CD4-positive, alpha-beta T cell treated with Interferon alpha-2 for 1 hour (primary cell): ENCODE measurements at regions not wholly inside any gene's neighbourhood (a gene's known extent, or its start where the extent isn't known, plus 50 kb on each side); places are given as distances from the start of the nearest gene placed in this dataset.

Source experiments
- DNase-seq, 2 donors: peaks; one replicate each; pipeline ENCODE4 v3.0.0-alpha.2; 2020 to 2022

GRCh38 chr2:5102823-5103222 is 589.4 kb upstream of the SOX11 start:
- no peak for DNase-seq

GRCh38 chr2:5111581-5111980 is 580.6 kb upstream of the SOX11 start:
- DNase-seq = no peak

DNA sequence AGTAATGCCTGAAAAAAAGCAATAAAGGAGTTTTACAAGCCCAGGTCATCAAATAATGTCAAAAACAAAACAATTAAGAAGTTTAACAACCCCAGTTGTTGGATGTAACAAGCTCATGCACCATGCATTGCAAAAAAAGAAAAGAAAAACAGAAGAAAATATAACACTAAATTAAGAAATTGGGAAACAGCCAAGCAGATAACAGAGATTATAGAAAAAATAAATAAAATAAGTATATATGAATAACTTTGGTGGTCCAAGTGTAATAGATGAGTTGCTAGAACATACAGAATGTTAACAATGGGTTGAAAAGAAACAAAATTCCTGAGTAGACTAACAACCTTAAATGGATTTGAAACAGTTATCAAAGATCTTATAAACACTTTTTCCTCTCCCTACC is 573.1 kb upstream of the SOX11 start:
- DNase-seq = no peak

DNA sequence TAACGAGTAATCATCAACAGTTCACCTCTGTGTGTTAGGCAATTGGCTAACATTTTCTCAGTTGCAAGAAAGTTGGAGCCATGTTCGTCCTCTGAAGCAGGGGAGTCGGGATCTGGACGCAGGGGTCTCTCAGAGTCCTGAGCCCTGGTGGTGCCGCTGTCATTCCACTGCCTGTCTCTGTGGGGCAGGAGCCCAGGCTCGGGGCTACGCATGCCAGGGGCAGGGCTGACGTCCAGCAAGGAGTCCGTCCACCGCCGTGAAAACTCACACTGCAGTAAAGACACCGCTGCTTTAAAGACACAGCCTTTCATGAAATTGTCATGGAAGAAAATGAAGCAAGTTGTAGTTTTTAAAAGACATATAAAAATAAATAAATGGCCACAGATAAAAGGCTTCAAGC is 571.1 kb upstream of the SOX11 start:
- DNase-seq = no peak

GRCh38 chr2:5121642-5122041 is 570.5 kb upstream of the SOX11 start:
- no peak for DNase-seq

GRCh38 chr2:5123582-5124196 is 568.5 kb upstream of the SOX11 start:
- no peak for DNase-seq

DNA sequence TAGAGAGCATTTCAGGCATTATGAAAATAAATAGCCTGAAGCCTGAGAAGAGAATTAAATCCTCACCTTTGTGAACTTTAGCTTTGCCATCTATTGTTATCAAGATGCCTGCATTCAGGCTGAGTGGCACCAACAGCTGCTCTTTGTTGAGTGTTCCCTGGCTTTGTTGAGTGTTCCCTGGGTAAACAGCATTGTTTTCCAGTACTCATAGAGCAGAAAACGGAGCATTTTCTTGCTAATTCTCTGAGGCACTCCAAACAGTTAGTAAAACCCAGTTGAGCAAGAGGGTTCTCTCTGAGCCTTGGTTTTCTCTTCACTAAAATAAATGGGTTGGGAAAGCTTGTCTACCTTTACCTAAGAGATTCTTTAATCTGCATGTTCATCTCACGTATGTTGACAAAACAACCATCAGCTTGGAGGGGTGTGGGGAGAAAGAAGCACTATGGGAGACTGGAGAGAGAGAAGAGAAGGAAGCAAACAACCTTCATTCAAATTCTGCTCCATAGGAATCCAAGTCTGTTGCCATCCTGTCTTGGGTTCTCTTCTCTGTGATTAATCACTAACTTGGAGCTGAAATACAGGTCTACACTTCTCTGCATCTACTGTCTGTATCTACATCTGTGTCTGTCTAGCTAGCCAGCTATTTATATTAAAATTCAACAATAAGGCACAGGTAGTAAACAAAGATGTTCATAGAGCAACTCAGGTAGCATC is 567.0 kb upstream of the SOX11 start:
- no peak for DNase-seq

- DNase-seq = no peak
Measured at GRCh38 chr2:5132281-5132680, 559.9 kb upstream of the SOX11 start.

DNA sequence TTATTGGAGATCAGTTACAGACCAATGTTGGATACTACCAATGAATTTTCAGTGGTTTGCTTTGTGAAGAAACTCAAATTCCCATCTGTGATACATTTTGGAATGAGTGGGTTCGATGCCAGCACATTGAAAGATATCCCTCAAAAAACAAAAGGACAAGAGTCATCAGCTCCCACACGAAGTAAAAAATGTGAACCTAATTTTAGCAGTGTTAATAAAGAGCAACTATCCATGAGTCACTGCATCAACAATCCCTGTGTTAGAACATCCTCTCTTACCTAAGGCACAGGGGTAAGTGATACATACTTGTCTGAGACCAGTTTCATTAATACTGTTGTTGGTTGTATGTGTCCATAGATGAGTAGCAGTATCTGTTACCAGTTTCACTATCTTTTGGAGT is 551.8 kb upstream of the SOX11 start:
- no peak for DNase-seq

- no peak for DNase-seq
Measured at GRCh38 chr2:5144159-5144558, 548.0 kb upstream of the SOX11 start.

DNA sequence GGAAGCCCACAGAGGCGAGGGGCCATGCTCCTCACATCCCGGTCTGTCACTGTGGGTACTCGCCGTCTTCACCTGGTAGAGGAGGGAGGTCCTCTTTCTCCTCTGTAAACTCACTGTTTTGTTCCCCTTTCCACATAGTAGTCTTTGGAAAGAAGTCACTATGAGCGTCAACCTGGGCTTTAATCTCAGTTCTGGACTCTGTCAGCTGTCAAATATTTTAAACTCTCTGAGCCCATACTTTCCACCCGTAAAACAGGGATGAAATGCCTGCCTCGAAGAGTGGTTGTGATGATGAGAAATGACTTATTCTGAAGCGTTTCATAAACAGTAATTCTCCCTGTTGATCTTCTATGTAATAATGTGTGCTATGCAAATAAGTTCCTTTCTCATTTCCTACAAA is 547.1 kb upstream of the SOX11 start:
- DNase-seq = no peak

GRCh38 chr2:5145801-5146200 is 546.4 kb upstream of the SOX11 start:
- no peak for DNase-seq

DNA sequence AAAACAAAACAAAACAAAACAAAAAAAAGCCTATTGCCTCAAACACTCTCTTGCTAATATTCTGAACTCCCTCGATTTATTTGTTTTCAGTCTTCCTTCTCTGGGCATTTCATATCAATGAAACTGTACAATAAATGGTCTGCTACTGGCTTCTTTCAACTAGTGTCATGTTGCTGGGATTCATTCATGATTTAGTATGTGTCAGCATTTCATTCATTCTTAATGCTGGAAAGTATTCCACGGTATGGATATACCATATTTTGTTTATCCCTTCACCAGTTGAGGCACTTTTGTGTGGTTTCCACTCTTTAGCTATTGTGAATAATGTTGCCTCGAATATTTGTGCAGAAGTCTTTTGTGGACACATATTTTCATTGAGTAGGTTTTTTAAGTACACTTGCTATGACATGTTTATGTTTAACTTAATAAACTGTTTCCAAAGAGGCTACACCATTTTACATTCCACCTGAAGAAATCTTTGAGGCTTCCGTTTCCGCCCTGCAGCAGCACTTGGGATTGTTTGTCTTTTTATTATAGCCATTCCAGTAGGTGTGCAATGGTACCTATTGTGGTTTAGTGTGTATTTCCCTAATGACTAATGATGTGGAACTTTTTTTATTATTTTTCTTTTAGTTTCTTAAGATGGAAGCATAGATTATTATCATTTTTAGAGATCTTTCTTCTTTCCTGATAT is 543.6 kb upstream of the SOX11 start:
- no peak for DNase-seq

DNA sequence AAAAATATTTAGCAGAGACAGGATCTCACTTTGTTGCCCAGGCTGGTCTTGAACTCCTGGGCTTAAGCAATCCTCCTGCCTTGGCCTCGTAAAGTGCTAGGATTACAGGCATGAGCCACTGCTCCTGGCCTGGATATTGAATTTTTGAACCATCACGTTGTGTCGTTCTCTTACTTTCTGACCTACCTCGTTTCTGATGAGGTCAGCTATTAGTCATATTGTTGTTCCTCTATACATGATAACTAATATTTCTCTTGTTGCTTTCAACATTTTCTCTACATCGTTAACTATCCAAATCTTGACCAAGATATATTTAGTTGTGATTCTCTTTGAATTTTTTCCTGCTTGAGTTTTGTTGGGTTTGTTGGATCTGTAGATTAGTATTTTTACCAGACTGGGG is 541.3 kb upstream of the SOX11 start:
- DNase-seq = no peak

GRCh38 chr2:5164776-5165525 is 527.2 kb upstream of the SOX11 start:
- no peak for DNase-seq

- no peak for DNase-seq
Measured at GRCh38 chr2:5172923-5173322, 519.3 kb upstream of the SOX11 start.

DNA sequence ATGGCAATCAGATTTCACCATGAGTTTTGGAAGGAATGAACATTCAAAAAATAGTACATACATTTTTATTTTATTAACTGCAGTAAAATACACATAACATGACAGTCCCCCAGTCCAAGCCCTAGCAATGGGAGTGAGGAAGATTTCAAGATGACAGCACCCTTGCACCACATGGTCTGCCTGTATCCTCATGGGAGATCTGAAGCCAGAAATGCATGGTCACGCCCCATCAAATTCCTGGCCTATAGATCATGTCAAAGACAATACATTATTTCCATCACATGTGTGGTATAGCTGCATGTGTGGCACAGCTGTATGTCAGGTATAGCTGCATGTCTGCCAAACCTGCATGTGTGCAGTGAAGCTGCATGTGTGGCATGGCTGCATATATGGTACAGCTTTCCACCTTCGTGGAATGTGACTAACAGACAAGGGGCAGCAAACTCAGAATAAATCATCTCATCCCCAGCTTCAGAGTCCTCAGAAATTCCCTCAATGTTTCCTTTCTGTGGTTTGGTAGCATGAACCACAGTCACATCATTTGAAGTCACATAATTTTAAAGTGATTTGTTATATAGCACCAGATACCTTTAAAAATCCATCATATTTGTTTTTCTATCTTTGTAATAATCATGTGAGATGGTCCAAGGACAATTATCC is 518.2 kb upstream of the SOX11 start:
- no peak for DNase-seq

GRCh38 chr2:5175231-5175630 is 517.0 kb upstream of the SOX11 start:
- no peak for DNase-seq

DNA sequence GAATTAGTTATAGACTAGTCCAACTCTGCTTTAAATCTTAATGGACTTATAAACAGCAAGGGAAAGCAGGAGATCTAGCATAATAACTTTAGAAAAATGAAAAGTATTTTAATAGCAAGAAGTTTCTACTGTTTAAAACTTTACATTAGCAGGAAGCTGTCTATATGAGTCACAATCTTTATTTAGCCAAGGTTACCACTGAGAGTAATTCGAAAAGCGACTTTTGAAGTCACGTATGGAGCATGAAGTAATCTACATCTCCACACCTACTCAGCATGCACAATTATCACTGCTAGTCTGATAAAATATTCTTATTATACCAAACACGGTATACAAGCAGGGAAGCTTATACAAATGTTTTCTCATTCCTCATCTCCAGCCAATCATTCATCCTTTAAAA is 515.4 kb upstream of the SOX11 start:
- no peak for DNase-seq

GRCh38 chr2:5183031-5183430 is 509.2 kb upstream of the SOX11 start:
- no peak for DNase-seq

DNA sequence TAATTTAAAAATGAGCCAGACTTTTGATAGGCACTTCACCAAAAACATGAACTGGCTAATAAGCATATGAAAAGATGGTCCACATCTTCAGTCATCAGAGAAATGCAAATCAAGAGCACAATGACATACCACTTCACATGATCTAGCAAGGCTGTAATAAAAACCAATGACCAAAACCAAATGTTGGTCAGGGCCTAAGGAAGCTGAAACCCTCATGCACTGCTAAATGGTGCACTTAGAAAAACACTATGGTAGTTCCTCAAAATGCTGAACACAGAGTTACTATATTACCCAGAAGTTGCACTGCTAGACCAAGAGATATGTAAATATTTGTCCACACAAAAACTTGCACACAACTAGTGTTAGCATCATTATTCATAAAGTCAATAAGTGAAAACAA is 504.9 kb upstream of the SOX11 start:
- no peak for DNase-seq

DNA sequence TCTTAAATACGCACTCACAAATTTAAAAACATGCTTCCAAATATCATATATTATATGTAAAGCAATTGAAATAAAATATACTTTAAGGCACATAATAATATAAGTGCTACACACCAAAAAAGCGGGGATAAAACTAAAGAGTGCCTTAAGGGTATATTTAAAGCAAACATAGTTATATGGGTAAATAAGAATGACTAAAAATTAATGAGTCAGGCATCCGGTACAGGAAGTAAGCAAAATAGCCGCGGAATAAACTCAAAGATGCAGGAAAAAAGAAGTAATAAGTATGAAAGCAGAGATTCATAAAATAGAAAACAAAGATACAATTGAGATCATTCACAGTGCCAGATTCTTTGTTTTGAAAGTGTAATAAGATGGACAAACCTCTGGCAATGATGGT is 503.5 kb upstream of the SOX11 start:
- DNase-seq = no peak

GRCh38 chr2:5190023-5190422 is 502.2 kb upstream of the SOX11 start:
- no peak for DNase-seq
